Gastroesophageal sphincter (tissue), 4 donors: ENCODE measurements at regions not wholly inside any gene's neighbourhood (a gene's known extent, or its start where the extent isn't known, plus 50 kb on each side); places are given as distances from the start of the nearest gene placed in this dataset.

Experiments used
- ATAC-seq: fragments of 150-250 bp; one replicate; pipeline ENCODE4 v1.9.1; 2016; ENCODE audit warnings: mild to moderate bottlenecking, moderate library complexity
- H3K27ac ChIP-seq, 4 donors: fragments of 200-600 bp; sonication (generic) in 3 of 4; 1 replicate in 3 of 4; 2 replicates in 1 of 4; pipeline ENCODE4 v1.5.1; 2016 to 2019
- H3K27me3 ChIP-seq: fragments of 200-600 bp; sonication (generic); one replicate; pipeline ENCODE4 v1.5.1; 2019
- H3K36me3 ChIP-seq, 2 donors: fragments of 200-600 bp; sonication (generic); one replicate each; pipeline ENCODE4 v1.5.1; 2019; ENCODE audit warnings: control low read depth in 1 of 2
- H3K4me1 ChIP-seq, 3 donors: fragments of 200-600 bp; sonication (generic); 1 replicate in 2 of 3; 2 replicates in 1 of 3; pipeline ENCODE4 v1.5.1; 2016 to 2019; ENCODE audit warnings: control low read depth in 2 of 3
- H3K4me3 ChIP-seq, 2 donors: fragments of 200-600 bp; sonication (generic); one replicate each; pipeline ENCODE4 v1.5.1; 2019; ENCODE audit warnings: mild to moderate bottlenecking in 1 of 2, moderate library complexity in 1 of 2
- H3K9me3 ChIP-seq, 3 donors: fragments of 200-600 bp; sonication (generic); one replicate each; pipeline ENCODE4 v1.5.1; 2017 to 2019; ENCODE audit warnings: control low read depth in 2 of 3
- EP300 ChIP-seq: sonication (generic); formaldehyde crosslinking; IDR thresholded peaks from one replicate; pipeline ENCODE4 v1.6.1; 2017; ENCODE audit warnings: antibody characterized with exemption, mild to moderate bottlenecking
- POLR2A ChIP-seq, 2 donors: fragments of 450-650 bp; IDR thresholded peaks; one replicate each; pipeline ENCODE4 v1.6.1; 2017; ENCODE audit warnings: antibody characterized with exemption in 2 of 2, mild to moderate bottlenecking in 2 of 2, moderate library complexity in 1 of 2
- POLR2AphosphoS5 ChIP-seq: sonication (generic); formaldehyde crosslinking; IDR thresholded peaks from one replicate; pipeline ENCODE4 v1.6.1; 2017; ENCODE audit warnings: antibody characterized with exemption
- WGBS, 2 donors: methylation state at CpG; one replicate each; pipeline ENCODE4 v1.1.5; 2018; ENCODE audit warnings: low coverage in 1 of 2; 5-methylcytosine and 5-hydroxymethylcytosine counted together
- TF ChIP-seq, protein P1 (sequence below), 4 experiments: fragments of 200-600 bp in 2 of 4; fragments of 450-650 bp in 2 of 4; sonication (generic) in 1 of 4; IDR thresholded peaks; one replicate each; pipeline ENCODE4 v1.5.1; 2017 to 2019; ENCODE audit warnings: antibody characterized with exemption in 4 of 4, mild to moderate bottlenecking in 2 of 4, moderate library complexity in 2 of 4

DNA sequence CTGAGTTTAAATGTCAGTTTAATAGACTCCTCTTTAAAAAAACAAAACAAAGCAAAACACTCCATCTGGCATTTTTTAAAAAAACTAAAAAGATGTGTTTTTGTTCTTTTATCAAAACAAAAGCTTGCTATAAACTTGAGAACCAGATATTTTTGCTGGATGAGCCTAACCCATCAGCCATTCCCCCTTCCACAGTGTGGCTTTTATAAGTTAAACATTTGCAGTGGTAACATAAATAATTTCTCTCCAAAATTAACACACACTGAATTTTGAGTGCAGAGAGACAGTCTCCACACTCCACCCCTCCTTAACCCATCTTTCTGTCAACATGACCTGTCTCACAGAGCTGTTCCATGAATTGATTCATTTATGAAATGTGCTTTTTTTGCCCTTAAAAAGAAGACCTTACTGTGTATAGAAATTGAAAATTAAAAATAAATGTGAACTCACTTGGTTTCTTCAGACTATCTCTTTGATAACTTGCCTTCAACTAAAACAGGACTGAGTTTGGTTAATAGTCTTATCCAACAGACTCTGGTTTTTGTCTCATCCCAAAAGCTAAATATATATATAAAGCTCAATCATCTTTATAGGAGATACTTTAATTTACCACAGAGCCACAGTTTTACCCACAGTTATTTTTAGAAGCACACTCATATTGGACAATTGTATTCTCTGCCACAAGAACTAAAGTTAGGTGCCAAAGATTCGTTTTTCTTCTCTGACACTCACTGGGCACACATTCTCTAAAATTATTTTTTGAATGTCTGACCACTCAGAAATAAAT lies 64.8 kb upstream of the STK39 start:
- H3K36me3 ChIP-seq: no peaks in the 10 kb centered on the region
- TF ChIP-seq, protein P1, sequence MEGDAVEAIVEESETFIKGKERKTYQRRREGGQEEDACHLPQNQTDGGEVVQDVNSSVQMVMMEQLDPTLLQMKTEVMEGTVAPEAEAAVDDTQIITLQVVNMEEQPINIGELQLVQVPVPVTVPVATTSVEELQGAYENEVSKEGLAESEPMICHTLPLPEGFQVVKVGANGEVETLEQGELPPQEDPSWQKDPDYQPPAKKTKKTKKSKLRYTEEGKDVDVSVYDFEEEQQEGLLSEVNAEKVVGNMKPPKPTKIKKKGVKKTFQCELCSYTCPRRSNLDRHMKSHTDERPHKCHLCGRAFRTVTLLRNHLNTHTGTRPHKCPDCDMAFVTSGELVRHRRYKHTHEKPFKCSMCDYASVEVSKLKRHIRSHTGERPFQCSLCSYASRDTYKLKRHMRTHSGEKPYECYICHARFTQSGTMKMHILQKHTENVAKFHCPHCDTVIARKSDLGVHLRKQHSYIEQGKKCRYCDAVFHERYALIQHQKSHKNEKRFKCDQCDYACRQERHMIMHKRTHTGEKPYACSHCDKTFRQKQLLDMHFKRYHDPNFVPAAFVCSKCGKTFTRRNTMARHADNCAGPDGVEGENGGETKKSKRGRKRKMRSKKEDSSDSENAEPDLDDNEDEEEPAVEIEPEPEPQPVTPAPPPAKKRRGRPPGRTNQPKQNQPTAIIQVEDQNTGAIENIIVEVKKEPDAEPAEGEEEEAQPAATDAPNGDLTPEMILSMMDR (IDR thresholded peaks at IDR 0.05): no peak
- TF ChIP-seq EP300: no peak
- TF ChIP-seq POLR2A (IDR thresholded peaks at IDR 0.05): no peak
- TF ChIP-seq POLR2AphosphoS5: no peak
- WGBS, 2 donors: 0 to 15% methylated on average over 1 of the region's 1 CpG
- H3K9me3 ChIP-seq: peaks cover 0 to 4% (median 0%) of the 10 kb centered on the region in 3 donors
- no peaks in the 10 kb centered on the region for H3K27me3 ChIP-seq
- peak overlapping the region; percentile 29 to 76 (median 54) for H3K27ac ChIP-seq
- no peak for ATAC-seq
- H3K4me1 ChIP-seq: peaks cover 0 to 49% (median 16%) of the 10 kb centered on the region in 3 donors
- H3K4me3 ChIP-seq: no peak overlapping the region

DNA sequence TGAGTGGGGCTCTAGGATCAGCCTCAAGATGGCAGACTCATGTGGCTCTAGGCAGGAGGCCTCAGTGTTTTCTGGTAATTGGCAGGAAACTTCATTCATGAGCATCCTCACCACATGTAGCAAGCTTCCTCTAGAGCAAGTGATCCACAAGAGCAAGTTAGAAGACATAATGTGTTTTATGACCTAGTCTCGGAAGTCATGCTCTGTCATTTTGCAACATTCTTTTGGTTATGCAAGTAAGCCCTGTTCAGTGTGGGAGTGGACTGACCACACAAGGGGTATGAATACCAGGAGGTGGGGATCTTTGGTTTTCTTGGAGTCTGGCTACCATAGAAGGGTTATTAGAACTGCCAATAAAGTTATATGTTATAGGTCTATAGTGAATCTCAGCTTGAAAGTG lies 66.8 kb upstream of the STK39 start:
- TF ChIP-seq POLR2A (IDR thresholded peaks at IDR 0.05) (no peak), EP300 (no peak), POLR2AphosphoS5 (no peak)
- H3K27ac ChIP-seq: no peak overlapping the region
- no peak overlapping the region for H3K4me3 ChIP-seq
- WGBS, 2 donors: 100% methylated on average over 1 of the region's 1 CpG; no CpG with 5 or more reads in 1 of the 2 donors
- H3K36me3 ChIP-seq: no peaks in the 10 kb centered on the region
- no peaks in the 10 kb centered on the region for H3K9me3 ChIP-seq
- no peak for ATAC-seq
- H3K27me3 ChIP-seq: no peaks in the 10 kb centered on the region
- peaks cover 0 to 49% (median 16%) of the 10 kb centered on the region in 3 donors for H3K4me1 ChIP-seq

DNA sequence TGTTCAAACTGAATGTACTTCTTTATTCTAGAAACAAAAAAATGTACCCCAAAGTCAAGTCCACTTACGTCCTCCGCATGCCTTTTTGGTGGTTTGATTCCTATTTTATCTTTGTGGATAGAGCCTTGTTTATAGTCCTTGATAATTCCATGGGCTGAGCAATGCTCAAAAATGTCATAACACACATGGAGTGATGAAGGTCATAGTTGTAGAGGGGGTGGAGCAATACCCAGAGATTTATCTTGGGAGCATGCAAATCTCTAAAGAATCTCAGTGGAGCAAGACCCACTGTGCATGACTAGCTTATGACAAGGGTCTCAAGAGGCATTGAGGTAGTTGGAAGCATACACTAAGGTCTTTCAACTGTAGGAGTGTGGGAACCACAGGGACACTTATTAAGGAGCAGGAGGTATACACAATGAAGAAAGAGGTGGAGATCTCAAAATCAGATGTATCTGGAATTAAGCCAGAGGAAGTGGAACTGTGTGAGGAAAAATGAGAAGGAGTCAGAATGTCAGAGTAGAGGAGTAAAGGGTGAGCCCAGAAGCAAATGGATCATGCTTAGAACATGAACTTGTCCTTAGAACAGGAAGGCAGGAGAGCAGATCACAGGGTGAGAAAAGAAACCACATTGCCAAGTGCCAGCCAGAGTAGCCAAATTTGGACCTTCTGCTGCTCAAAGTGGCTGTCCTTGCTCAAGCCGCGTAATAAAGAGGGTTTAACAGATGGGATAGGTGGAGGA lies 68.1 kb upstream of the STK39 start:
- H3K4me1 ChIP-seq: peaks cover 0 to 43% (median 16%) of the 10 kb centered on the region in 3 donors
- no peaks in the 10 kb centered on the region for H3K36me3 ChIP-seq
- 48 to 55% methylated on average over 4 of the region's 4 CpGs for WGBS, 2 donors
- no peaks in the 10 kb centered on the region for H3K9me3 ChIP-seq
- TF ChIP-seq EP300 (no peak), POLR2AphosphoS5 (no peak), POLR2A (IDR thresholded peaks at IDR 0.05) (no peak)
- TF ChIP-seq, protein P1 (IDR thresholded peaks at IDR 0.05): no peak
- H3K4me3 ChIP-seq: no peak overlapping the region
- peak overlapping the region in 2 of 4 donors; percentile 6 to 61 for H3K27ac ChIP-seq
- H3K27me3 ChIP-seq: no peaks in the 10 kb centered on the region
- ATAC-seq: no peak

DNA sequence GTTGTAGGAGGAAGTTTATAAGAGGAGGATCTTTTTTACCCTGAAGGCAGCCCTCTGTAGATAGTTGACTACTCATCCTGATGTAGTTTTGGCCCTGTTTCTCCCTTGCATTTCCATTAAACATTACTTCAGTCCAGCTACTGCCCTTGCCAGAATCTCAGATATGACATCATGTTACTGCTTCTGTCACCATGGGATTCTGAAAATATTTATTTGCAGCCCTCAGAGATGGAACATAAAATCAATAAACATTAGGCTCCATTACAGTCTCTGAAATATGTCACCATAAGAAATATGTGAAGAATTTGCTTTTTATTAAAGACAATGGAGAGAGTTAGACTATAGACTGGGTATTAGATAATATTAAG lies 68.7 kb upstream of the STK39 start:
- Histone ChIP-seq H3K4me1 (peaks cover 0 to 37% (median 15%) of the 10 kb centered on the region in 3 donors), H3K9me3 (no peaks in the 10 kb centered on the region), H3K4me3 (no peak overlapping the region), H3K27me3 (no peaks in the 10 kb centered on the region), H3K27ac (peak overlapping the region in 2 of 4 donors; percentile 6 to 61), H3K36me3 (no peaks in the 10 kb centered on the region)
- TF ChIP-seq POLR2AphosphoS5: no peak
- TF ChIP-seq EP300: no peak
- ATAC-seq: no peak

DNA sequence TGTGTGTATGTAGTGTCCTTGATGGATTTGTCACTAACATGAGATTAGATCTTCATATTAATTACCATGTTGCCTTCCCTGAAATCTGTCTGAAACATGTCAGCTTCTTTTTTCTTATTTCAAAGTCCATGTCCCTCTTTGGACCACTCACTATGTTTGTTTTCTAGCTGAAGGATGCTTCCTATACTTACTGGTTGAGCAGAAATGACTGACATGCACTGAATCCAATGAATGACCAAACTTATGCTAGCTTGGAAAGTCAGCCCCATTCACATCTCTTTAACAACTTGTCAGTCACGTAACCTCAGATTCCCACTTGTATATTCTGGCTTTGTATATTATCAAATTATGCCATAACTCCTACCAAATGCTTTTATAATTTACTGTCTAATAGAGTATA lies 69.9 kb upstream of the STK39 start:
- TF ChIP-seq POLR2A (IDR thresholded peaks at IDR 0.05) (no peak), EP300 (no peak), POLR2AphosphoS5 (no peak)
- TF ChIP-seq, protein P1 (IDR thresholded peaks at IDR 0.05): no peak
- WGBS, 2 donors: 91 to 100% methylated on average over 1 of the region's 1 CpG
- ATAC-seq: no peak

DNA sequence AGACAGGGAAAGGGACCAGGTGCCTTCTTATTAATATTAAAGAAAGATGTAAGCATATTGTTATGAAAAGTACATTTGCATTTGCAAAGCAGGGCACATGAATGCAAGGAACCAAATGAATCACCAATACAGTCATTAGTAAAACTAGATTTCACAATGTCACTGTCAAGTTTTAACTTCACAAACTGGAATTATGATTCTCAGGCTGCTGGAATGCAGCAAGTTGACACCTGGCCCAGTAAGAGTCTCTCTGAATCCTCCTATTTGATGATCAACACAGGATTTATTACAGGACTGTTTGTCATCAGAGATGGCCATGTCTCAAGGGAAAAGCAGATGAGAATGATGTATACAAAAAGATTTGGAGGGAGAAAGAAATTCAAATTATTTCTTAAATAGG lies 72.9 kb upstream of the STK39 start:
- no peak overlapping the region for H3K27ac ChIP-seq
- no peak for ATAC-seq
- H3K9me3 ChIP-seq: no peaks in the 10 kb centered on the region
- no peaks in the 10 kb centered on the region for H3K36me3 ChIP-seq
- no peak overlapping the region for H3K4me3 ChIP-seq
- TF ChIP-seq POLR2A (IDR thresholded peaks at IDR 0.05) (no peak), POLR2AphosphoS5 (no peak), EP300 (no peak)
- TF ChIP-seq, protein P1 (IDR thresholded peaks at IDR 0.05): no peak
- H3K4me1 ChIP-seq: peaks cover 0 to 19% (median 7%) of the 10 kb centered on the region in 3 donors
- no peaks in the 10 kb centered on the region for H3K27me3 ChIP-seq

More for the DNA sequence above, 69.9 kb upstream of the STK39 start:
- no peak overlapping the region for H3K27ac ChIP-seq
- no peaks in the 10 kb centered on the region for H3K36me3 ChIP-seq
- peaks cover 0 to 27% (median 7%) of the 10 kb centered on the region in 3 donors for H3K4me1 ChIP-seq
- H3K27me3 ChIP-seq: no peaks in the 10 kb centered on the region
- no peak overlapping the region for H3K4me3 ChIP-seq
- H3K9me3 ChIP-seq: no peaks in the 10 kb centered on the region
